GM18498 (cell line): ENCODE measurements at regions not wholly inside any gene's neighbourhood (a gene's known extent, or its start where the extent isn't known, plus 50 kb on each side); places are given as distances from the start of the nearest gene placed in this dataset.

Source experiments
- ATAC-seq: cut with Tn5 transposase; IDR thresholded peaks from one replicate; pipeline ENCODE4 v1.9.1; 2021; ENCODE audit warnings: mild to moderate bottlenecking, moderate library complexity; ENCODE audit not compliant: unreplicated experiment

DNA sequence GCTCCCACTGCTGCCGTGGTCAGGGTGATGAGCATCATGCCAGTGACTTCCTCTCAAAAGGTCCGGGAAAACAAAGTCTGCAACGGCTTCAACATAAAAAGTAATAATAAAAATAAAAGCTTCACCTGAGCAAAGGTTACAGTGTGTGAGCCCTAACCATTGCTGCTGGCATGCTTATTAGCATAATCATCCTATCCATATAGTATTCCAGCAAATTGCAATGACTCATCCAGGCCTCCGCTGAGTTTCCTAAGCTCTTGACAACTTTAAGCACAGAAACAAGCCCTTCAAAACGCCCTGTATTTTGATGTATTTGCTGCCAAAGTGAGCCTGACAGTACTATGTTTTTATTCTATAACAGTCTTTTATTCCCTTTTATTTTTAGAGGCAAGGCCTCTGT is 100.5 kb downstream of the AASDH start:
- ATAC-seq: no peak

DNA sequence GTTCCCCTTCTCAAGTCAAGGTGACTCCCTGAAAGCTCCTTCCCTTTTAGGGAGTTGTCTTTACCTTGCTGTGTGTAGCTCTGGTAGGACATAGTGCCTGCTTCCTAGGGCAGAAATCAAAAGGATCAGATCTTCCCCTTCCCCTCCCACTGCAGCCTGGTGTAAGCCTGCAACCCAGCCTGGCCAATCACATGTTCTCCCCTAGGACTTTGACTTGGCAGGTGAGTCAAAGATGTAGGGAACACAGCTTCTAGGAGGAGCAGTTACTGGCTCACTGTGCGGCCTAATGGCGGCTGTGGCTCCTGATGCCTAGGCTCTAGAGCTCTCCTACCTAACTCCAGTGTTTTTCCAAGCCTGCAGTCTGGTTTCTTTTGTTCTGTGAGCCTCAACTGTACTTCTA is 103.9 kb downstream of the AASDH start:
- ATAC-seq: no peak

DNA sequence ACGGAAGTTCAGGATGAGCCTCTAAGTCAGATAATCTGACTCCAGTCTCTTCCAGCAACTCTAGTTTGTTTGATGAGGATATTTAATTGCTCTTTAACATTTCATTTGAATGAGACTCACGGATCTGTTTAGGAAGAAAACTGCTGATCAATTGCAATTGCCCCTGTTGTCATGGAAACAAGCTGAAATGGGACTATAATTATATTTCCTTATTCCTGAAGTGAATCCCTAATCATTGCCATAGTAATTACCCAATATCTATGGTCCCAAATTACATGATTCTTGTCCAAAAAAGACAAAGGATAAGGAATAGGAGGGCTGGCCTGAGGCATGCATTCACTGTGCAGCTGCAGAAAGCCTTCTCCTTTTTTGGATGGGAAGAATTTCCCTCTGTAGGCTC is 105.3 kb downstream of the AASDH start:
- no peak for ATAC-seq

DNA sequence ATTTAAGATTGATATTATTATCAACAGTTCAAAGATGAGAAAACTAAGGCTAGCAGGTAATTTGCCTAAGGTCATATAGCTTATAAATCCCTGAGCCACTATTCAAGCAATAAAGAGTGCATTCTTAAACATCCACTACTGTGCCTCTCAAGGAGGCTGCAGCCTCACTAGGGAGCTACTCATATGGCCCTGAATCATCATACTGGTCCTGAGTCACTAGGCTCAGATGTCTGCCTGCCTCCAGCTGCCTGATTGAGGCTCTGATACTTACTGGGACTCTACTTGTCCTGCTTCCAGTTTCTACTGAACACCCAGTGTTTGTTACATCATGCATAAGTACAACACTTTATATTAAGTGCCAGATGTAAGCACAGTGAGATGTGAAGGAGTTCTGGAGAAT is 110.7 kb downstream of the AASDH start:
- no peak for ATAC-seq

DNA sequence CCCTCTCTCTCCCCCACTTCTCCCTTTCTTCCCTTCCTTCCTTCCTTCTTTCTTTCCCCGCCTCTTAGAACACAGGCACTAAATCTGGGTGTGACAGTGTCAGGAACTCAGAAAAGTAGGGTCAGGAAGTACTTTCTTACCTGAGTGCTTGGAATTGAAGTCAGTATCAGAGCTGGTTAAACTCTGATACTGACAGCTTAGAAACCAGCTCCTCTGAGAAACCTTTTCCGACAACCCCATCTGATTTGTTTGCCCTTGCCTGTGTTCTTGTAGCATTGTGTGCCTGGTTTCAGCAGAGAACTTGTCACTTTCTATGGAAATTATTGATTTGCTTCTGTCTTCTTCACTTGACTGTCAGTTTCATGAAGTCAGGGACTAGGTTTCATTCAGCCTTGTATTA is 113.9 kb downstream of the AASDH start:
- ATAC-seq: no peak

DNA sequence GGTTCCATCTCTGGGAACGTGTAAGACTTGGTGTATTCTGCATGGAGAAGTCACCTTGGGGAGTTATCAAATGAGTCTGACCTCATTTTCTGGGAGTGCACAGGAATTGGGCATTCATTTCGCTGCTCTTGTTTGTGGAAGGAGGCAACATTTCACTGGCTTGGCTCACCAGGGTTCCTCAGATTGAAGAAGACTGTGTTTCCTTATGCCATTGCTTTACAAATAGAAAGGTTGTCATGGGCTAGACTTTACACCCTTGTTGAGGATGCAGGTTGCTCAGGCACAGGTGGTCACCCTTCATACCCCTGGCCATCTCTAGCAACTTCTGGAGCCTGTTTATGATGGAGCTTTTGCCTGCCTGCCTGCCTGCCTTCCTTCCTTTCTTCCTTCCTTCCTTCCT is 114.4 kb downstream of the AASDH start:
- no peak for ATAC-seq

DNA sequence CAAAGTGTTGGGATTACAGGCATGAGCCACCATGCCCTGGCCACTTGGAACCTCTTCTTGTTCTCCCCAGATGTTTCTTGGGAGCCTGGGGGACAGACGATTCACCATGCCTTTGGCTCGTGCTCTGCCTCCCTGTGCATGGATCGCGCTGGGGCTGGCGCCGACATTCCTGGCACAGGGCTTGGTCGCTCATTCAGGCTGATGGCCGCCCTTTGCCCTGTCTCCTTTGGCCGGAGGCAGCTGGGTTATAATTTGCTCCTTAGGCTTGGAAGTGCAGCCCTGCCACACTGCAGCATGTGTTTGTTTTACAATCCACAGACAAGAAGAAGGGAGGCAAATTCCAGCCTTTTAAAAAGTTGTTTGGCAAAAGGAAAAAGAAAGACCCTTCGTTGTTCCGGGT is 115.3 kb downstream of the AASDH start:
- no peak for ATAC-seq

DNA sequence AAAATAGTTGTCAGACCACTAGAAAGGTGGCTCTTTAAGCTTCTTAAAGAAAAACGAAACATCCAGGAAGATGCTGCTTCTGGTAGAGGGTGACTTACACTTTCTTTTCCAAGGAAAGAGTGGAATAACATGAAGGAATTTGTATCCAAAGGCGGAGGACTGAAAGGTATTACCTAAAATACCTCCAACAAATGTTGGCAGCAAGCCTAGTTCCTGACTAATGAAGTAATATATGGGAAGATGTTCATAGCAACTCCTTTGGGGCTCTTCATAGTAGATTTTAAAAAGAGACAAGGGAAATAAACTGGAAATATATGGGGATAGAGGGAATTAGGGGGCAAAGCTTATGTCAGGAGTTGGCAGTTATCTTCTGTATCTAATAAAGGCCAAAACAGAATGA is 116.2 kb downstream of the AASDH start:
- ATAC-seq: no peak

DNA sequence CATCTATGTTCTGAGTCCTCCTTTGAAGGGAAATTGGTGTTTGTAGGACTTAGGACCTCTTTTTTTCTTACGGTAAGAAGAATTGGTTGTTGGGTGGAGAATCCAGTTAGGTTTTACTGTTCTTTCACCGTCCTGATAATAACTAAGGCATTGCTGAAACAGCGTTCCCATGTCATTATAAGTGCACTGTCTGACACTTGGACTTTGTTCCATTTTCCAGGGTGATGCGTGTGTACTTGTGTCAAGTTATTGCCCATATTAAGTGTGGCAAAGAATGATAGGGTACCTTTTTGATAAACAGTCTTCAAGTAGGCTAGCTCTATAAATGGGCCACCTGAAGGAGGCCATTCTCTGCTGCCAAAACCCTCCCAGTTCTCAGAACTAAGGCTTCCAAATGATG is 119.7 kb downstream of the AASDH start:
- ATAC-seq: no peak

DNA sequence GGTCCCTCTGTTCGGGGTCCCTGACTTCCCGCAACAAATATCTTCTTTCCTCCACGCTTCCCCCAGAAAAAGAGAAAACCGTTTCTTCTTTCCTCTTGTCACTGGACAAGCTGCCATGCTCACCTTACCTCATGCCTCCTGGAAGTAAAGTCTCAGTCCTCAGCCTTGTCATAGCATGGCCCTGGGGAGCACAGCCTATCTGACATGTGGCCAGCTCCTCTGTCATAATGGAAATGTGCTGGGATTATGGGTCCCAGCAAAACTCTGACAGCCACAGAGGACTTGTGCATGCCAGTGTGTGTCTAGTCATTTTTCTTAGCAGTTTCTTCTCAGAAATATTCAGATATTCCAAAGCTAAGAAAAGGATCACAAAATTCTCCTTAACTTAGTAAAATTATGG is 122.4 kb downstream of the AASDH start:
- no peak for ATAC-seq

DNA sequence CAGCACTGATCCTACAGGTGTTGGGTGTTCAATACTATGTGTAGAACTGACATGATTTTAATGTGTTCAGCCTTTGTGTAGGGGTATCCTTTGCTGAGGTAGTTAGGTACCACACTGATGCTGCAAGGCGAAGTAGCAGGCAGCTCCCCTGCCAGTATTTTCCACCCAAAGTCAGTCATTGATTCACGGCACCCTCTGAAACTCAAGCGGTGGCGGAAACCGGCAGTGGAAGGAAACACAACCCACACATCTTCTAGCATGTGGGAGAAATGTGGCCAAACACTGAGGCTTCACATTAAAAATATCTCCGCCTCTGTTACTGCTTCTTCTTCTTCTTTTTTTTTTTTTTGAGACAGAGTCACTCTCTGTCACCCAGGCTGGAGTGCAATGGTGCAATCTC is 126.3 kb downstream of the AASDH start:
- ATAC-seq: peak; percentile 74

DNA sequence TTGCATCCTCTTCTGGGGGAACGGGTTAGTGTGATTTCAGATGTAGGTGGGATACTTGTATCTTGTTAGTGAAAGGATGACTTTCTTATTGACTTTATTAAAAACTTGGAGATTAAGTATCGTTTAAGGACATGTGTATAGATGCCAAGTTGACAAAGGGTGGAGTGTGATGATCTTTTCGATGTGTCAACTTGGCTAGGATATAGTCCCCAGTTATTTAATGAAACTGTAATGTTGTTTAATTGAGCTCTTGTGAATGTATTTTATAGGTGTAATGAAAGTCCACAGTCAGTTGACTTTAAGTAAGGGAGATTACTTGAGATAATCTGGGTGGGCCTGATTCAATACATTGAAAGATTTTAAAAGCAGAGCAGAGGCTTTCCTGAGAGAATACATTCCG is 127.0 kb downstream of the AASDH start:
- no peak for ATAC-seq

DNA sequence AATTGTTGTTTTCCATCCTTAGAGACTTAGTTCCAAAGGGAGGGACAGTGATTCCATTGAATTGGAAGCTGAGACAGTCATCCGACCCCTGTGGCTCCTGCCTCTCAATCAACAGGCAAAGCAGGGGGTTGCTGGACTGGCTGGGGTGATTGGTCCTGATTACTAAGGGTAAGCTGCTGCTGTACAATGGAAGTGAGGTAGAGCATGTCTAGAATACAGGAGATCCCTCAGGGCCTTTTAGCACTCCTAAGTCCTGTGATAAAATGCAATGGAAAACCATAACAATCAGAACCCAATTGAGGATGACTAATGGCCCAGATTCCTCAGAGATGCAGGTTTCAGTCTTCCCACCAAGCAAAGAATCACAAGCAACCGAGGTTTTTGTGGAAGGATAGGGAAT is 127.6 kb downstream of the AASDH start:
- ATAC-seq: no peak

DNA sequence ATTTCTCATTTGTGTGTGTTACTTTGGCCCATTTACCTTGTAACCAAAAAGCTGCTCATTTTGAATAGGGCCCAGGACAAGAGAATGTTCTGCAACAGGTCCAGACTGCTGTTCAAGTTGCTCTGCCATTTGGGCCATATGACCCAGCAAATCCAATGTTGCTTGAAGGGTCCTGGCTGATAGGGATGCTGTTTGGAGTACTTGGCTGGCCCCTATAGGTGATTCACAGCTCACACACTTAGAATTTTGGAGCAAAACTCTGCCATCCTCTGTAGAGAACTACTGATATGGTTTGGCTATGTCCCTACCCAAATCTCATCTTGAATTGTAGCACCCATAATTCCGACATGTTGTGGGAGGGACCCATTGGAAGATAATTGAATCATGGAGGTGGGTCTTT is 131.5 kb downstream of the AASDH start:
- ATAC-seq: no peak

DNA sequence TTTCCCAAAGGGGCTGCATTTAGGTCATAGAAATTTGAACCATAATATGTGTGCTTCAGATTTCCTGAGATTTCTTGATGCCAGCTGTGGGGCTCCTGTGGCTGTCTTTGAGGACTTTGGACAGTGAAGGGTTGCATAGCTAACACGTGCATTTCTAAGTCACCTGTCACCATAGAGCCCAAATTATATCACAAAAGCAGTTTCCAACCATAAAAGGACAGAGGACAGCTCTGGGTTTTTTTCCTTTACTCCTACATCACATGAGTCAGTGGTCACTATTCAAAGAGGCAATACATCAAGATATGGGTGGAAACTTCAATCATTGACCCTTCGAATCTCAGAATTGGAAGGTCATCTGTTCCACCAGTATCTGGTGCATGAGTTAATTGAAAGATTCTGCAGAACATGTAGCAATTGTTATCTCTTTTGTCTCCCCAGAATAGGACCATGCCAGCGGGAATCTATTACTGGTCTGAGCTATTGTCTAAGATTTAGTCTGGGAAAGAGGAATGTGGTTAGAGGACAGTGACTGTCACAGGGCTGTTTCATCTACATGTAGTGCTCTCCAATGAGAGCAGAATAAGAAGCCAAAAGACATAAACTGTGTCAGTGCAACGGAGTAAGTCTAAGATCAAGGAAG is 133.5 kb downstream of the AASDH start:
- no peak for ATAC-seq

DNA sequence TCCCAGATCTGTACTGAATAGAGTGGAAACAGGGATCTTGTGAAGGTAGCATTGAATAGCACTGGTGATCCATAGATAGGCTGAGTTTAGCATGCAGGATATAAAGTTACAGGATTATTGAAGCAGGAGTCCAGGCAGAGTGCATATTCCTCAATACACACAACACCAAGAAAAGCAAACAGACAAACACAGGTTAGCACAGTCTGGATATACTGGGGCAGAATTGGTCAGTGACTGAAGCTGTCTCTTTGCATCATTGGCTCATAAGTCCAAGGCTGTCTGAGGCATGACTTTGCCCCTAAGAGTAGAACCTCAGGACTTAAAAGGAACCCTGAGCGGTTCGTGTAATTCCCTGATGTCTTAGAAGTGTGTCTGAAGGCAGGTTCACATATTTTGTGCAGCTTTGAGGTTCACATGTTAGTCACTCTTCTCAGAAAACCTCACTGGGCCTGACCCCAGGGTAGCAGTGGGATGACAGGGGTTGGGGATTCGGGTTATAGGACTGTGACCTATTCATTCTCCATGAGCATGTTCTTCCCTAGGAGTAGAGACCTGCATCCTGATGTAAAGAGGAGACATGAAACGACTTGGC is 134.6 kb downstream of the AASDH start:
- no peak for ATAC-seq

DNA sequence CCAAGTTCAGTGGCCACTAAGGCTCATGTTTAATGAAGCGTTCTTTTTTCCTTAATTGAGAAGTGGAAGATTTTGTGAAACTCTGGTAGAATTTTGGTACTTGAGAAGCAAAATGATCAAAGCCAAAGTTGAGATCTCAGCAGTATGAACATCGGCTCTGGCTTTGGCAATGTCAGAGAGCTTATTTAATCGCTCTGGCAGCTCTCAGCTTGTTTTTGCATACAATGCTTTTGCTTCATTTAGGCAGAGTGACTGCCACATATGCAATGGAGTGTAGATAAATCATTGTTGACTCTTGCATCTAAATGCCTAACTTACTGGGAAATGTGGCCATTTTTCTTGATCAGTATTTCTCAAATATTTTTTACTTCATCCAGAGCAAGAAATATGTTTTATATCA is 135.7 kb downstream of the AASDH start:
- ATAC-seq: no peak

DNA sequence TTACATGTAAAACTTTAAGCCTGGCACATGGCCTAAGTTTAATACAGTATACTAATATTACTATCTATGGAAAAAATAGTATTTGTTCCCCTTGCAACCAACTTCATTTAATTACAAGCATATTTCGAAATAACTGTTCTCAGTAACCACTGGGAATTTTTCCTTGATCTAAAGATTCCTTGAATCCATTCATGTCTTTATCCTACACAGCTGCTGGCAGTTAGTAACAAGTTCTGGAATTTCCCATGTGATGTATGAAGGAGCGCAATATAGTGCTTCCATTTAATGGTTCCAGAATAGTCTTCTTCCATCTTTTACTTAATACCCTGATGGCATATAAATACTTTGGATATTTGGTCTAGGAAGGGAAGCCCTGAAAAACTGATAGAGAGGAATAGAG is 136.5 kb downstream of the AASDH start:
- ATAC-seq: no peak

DNA sequence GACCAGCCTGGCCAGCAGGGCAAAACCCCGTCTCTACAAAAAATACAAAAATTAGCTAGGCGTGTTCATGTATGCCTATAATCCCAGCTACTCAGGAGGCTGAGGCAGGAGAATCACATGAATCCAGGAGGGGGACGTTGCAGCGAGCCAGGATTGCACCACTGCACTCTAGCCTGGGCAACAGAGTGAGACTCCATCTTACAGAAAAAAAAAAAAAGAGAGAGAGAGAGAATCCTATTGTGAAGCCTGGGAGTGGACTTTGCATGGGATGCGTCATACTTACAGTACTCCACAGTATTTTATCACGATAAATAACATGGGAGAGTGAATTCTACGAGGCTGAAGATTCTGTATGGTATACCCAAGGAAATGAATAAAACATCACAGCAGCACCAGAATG is 139.6 kb downstream of the AASDH start:
- ATAC-seq: no peak

DNA sequence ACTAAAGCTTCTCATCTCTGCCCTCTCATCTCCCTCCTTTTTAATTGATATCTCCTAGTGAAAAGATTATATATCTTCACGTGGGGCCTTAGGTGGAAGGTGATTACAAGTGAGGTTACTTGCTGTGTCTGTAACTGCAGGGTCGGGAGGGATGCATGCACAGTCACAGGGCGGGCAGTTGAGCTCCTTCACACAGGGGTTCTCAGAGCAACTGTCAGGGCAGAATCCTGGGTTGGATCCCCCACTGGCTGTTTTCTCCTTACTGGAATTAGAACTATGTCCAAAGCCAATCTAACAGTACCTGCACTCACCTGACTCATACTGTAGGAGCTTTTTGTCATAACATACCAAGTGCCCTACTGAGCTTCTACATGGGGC is 141.1 kb downstream of the AASDH start:
- no peak for ATAC-seq

DNA sequence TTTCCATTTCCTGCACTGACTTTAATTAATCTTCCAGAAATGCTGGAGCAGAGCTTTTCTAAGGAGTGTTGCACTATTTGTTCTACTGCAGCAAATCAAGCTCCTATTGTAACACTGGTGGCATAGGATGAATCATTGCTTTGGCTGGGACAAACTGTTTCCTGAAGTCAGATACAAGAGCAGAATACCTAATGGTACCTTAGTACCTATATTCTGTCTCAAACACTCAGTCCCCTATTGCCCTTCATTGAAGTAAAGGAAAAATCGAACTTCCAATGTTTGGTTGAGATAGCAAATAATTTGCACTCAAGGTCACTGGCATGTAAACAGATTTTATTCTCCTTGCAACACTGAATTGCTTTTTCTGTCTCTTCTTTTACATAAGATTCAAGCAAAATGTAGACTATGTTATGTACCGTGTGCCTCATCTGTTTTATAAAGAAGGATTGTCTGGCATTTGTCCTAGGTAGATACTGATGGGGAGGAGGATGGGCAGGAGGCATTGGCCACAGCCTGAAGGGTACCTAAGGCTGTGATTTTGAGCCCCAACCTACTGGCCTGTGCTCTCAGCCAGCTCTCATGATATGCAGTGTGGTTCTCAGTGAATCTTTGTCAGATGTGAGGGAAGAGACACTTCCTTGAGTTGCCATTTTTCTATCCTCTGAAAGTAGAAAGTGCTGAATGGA is 141.6 kb downstream of the AASDH start:
- ATAC-seq: no peak

DNA sequence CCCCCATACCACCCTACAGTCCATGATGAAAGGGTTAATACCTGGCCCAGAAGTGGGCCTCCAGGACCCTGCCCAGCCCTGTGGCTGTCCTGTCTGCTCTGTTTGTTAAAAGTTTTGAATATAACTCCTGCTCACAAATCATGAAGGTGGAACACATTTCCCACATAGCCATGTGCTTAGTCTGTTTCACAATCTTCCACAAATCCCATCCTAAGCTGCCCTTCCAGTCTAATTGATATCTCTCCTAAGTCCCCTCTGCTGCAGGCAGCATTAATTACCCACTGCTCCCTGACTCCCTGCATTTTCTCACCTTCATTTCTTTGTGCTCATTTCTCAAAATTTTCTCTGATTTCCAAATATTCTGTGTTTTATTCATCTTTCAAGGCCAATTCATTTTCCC is 142.6 kb downstream of the AASDH start:
- ATAC-seq: no peak

DNA sequence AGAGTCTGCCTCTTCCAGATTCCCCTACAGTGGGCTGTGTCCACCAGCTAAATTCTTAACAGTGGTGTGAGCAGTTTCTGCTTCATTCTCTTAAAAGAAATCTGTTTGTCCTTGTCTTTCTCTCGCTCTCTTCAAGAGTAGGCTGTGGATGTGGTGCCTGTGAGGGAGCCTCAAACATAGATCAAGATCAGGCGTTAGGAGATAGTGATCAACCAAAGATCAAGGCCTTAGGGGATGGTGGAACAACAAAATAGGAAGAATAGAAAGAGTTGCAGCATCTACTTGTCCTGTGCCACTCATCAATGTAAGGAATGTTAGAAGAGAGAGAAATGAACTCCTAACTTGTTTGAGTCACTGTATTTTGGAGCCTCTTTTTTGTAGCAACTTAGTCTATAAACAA is 144.2 kb downstream of the AASDH start:
- no peak for ATAC-seq
